Activated CD8-positive, alpha-beta T cell treated with anti-CD3 and anti-CD28 coated beads for 36 hours (primary cell): ENCODE measurements at regions not wholly inside any gene's neighbourhood (a gene's known extent, or its start where the extent isn't known, plus 50 kb on each side); places are given as distances from the start of the nearest gene placed in this dataset.

Experiments
- ATAC-seq: fragments of 200-7000 bp; cut with Tn5 transposase; one replicate; pipeline ENCODE4 v1.10.0; 2021; ENCODE audit warnings: mild to moderate bottlenecking, moderate library complexity
- CTCF ChIA-PET: fragments of 350-600 bp; sonication (Branson Sonifier 250); formaldehyde crosslinking; loops from one replicate; lab custom pipeline; 2021; ENCODE audit warnings: antibody characterized with exemption; lab: Charles Lee
- POLR2A ChIA-PET: fragments of 350-600 bp; sonication (Branson Sonifier 250); formaldehyde crosslinking; loops from one replicate; lab custom pipeline; 2021; ENCODE audit warnings: antibody characterized with exemption; lab: Charles Lee
- DNase-seq: peaks from one replicate; pipeline ENCODE4 v3.0.0-alpha.2; 2020
- H3K27ac Mint-ChIP-seq: one replicate; pipeline ENCODE4 v1.8.0; 2021; ENCODE audit warnings: mild to moderate bottlenecking, mixed read lengths
- H3K27me3 Mint-ChIP-seq: one replicate; pipeline ENCODE4 v1.8.0; 2021; ENCODE audit warnings: mixed read lengths
- H3K36me3 Mint-ChIP-seq: one replicate; pipeline ENCODE4 v1.8.0; 2021; ENCODE audit warnings: low read depth, mixed read lengths
- H3K4me1 Mint-ChIP-seq: one replicate; pipeline ENCODE4 v1.8.0; 2021; ENCODE audit warnings: low read depth, mixed read lengths
- H3K4me3 Mint-ChIP-seq: one replicate; pipeline ENCODE4 v1.8.0; 2021; ENCODE audit warnings: mild to moderate bottlenecking, moderate library complexity, mixed read lengths
- H3K9me3 Mint-ChIP-seq: one replicate; pipeline ENCODE4 v1.8.0; 2021; ENCODE audit warnings: mixed read lengths
- intact Hi-C: fragments of 100-400 bp; cut with micrococcal nuclease; formaldehyde crosslinking; loops from one replicate; pipeline ENCODE4 v1.10.0; 2022
- TF ChIP-seq, protein P1 (sequence below): fragments of 200-600 bp; IDR thresholded peaks from one replicate; pipeline ENCODE4 v1.8.0; 2022; ENCODE audit warnings: antibody characterized with exemption, mild to moderate bottlenecking

DNA sequence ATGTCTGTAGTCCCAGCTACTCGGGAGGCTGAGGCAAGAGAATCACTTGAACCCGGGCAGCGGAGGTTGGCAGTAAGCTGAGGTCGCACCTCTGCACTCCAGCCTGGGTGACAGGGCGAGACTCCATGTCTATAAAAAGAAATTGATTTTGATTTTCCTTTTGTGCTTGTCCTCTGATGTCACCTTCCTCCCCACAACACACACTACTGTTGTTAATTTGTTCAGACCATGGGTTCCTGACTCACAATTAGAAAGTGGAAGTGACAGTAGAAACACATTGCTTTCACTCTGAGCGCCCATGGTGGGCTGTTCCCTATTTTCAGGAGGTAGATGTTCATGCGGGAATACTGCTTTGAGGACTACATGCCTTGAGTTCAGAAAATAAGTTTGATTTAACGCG is 165.5 kb upstream of the KCNJ6 start:
- H3K27ac Mint-ChIP-seq: no peak overlapping the region
- no peak overlapping the region for H3K4me3 Mint-ChIP-seq
- H3K36me3 Mint-ChIP-seq: no peaks in the 10 kb centered on the region
- DNase-seq (no peak), ATAC-seq (no peak)
- no peaks in the 10 kb centered on the region for H3K4me1 Mint-ChIP-seq
- no peaks in the 10 kb centered on the region for H3K9me3 Mint-ChIP-seq
- CTCF ChIA-PET: no interaction called here
- H3K27me3 Mint-ChIP-seq: peaks cover 3% of the 10 kb centered on the region
- POLR2A ChIA-PET: no interaction called here
- TF ChIP-seq, protein P1, sequence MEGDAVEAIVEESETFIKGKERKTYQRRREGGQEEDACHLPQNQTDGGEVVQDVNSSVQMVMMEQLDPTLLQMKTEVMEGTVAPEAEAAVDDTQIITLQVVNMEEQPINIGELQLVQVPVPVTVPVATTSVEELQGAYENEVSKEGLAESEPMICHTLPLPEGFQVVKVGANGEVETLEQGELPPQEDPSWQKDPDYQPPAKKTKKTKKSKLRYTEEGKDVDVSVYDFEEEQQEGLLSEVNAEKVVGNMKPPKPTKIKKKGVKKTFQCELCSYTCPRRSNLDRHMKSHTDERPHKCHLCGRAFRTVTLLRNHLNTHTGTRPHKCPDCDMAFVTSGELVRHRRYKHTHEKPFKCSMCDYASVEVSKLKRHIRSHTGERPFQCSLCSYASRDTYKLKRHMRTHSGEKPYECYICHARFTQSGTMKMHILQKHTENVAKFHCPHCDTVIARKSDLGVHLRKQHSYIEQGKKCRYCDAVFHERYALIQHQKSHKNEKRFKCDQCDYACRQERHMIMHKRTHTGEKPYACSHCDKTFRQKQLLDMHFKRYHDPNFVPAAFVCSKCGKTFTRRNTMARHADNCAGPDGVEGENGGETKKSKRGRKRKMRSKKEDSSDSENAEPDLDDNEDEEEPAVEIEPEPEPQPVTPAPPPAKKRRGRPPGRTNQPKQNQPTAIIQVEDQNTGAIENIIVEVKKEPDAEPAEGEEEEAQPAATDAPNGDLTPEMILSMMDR: no peak
- intact Hi-C loops: no loop called here

DNA sequence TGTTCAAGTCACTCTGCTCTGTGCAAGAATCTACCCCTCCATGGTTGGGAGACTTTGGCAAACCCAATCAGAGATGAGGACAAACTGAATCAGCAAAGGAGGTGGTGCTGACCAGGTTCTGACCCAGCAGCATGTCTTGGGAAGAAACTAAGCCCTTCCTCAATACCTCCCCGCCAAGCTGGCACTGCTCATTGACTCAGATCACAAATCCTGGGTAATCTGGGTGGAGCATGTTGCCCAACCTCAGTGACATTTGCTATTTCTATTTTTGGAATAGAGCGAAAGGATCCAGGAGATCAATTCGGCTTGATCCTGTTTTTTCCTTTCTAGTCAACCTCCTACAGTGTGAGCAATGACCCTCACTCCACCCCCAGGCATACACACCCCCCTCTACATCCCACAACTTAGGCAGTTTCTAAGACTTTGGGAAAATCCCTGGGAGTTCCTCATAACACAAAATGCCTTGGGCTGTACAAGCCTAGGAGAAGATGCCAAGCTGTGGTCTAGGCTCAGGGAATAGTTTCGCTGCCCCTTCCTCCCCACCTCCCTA is 166.8 kb upstream of the KCNJ6 start:
- intact Hi-C loops: no loop called here
- POLR2A ChIA-PET: no interaction called here
- TF ChIP-seq, protein P1: no peak
- ATAC-seq: no peak
- CTCF ChIA-PET: no interaction called here
- no peaks in the 10 kb centered on the region for H3K4me1 Mint-ChIP-seq
- H3K27ac Mint-ChIP-seq: no peak overlapping the region
- no peaks in the 10 kb centered on the region for H3K36me3 Mint-ChIP-seq
- DNase-seq: no peak
- H3K27me3 Mint-ChIP-seq: peaks cover 4% of the 10 kb centered on the region
- no peak overlapping the region for H3K4me3 Mint-ChIP-seq
- no peaks in the 10 kb centered on the region for H3K9me3 Mint-ChIP-seq

GRCh38 chr21:38083535-38083934 is 167.3 kb upstream of the KCNJ6 start:
- no peaks in the 10 kb centered on the region for H3K36me3 Mint-ChIP-seq
- POLR2A ChIA-PET: no interaction called here

DNA sequence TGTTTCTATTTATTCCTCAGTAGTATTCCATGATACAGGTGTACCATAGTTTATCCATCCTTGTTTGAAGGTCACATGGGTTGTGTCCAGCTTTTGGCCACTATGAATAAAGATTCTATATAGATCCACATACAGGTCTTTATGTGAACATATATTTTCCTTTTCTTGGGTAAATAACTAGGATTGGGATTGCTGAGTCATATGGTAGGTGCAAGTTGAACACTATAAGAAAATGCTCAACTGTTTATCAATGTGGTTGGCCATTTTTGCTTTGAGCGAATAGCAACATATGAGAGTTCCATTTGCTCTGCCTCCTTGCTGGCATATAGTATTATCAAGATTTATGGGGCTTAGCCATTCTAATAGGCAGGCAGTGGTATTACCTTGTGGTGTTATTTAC is 170.2 kb upstream of the KCNJ15 start:
- Mint-ChIP-seq H3K4me3 (no peak overlapping the region), H3K27me3 (peaks cover 8% of the 10 kb centered on the region), H3K36me3 (no peaks in the 10 kb centered on the region), H3K4me1 (no peaks in the 10 kb centered on the region), H3K9me3 (no peaks in the 10 kb centered on the region), H3K27ac (no peak overlapping the region)
- ATAC-seq: no peak
- CTCF ChIA-PET: no interaction called here
- DNase-seq: no peak
- intact Hi-C loops: no loop called here
- TF ChIP-seq, protein P1: no peak
- POLR2A ChIA-PET: no interaction called here

More at GRCh38 chr21:38083535-38083934, 167.3 kb upstream of the KCNJ6 start:
- Mint-ChIP-seq H3K9me3 (no peaks in the 10 kb centered on the region), H3K27me3 (peaks cover 4% of the 10 kb centered on the region), H3K4me3 (no peak overlapping the region), H3K4me1 (no peaks in the 10 kb centered on the region), H3K27ac (no peak overlapping the region)
- TF ChIP-seq, protein P1: no peak
- intact Hi-C loops: no loop called here
- DNase-seq: no peak
- ATAC-seq: no peak
- CTCF ChIA-PET: no interaction called here

GRCh38 chr21:38088916-38089762 is 167.7 kb upstream of the KCNJ15 start:
- Mint-ChIP-seq H3K27ac (no peak overlapping the region), H3K36me3 (no peaks in the 10 kb centered on the region), H3K27me3 (peaks cover 15% of the 10 kb centered on the region), H3K4me1 (no peaks in the 10 kb centered on the region), H3K4me3 (no peak overlapping the region), H3K9me3 (no peaks in the 10 kb centered on the region)
- DNase-seq (no peak), ATAC-seq (no peak)
- TF ChIP-seq, protein P1: no peak
- intact Hi-C loops: no loop called here
- POLR2A ChIA-PET: interaction anchor here (0.7 kb wide), 1 partner anchor 446 kb away, joined by 3 read pairs; no protein-coding TSS in a partner anchor
- CTCF ChIA-PET: no interaction called here
